ENCODE measurements at regions not wholly inside any gene's neighbourhood (a gene's known extent, or its start where the extent isn't known, plus 50 kb on each side); places are given as distances from the start of the nearest gene placed in this dataset.

GRCh38 chr12:38587594-38587993, 271.0 kb downstream of the ALG10B start:
- no peak overlapping the region for H3K4me3 ChIP-seq (ENCODE audit: low read depth, low read length)
- TF ChIP-seq, protein P1, sequence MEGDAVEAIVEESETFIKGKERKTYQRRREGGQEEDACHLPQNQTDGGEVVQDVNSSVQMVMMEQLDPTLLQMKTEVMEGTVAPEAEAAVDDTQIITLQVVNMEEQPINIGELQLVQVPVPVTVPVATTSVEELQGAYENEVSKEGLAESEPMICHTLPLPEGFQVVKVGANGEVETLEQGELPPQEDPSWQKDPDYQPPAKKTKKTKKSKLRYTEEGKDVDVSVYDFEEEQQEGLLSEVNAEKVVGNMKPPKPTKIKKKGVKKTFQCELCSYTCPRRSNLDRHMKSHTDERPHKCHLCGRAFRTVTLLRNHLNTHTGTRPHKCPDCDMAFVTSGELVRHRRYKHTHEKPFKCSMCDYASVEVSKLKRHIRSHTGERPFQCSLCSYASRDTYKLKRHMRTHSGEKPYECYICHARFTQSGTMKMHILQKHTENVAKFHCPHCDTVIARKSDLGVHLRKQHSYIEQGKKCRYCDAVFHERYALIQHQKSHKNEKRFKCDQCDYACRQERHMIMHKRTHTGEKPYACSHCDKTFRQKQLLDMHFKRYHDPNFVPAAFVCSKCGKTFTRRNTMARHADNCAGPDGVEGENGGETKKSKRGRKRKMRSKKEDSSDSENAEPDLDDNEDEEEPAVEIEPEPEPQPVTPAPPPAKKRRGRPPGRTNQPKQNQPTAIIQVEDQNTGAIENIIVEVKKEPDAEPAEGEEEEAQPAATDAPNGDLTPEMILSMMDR (IDR thresholded peaks at IDR 0.05; ENCODE audit: borderline replicate concordance, insufficient read depth, low read depth, low read length) = no peak

GRCh38 chr12:38588624-38589305, 272.2 kb downstream of the ALG10B start:
- TF ChIP-seq, protein P1 (IDR thresholded peaks at IDR 0.05; ENCODE audit: borderline replicate concordance, insufficient read depth, low read depth, low read length) = no peak
- H3K4me3 ChIP-seq (ENCODE audit: low read depth, low read length) = no peak overlapping the region

DNA sequence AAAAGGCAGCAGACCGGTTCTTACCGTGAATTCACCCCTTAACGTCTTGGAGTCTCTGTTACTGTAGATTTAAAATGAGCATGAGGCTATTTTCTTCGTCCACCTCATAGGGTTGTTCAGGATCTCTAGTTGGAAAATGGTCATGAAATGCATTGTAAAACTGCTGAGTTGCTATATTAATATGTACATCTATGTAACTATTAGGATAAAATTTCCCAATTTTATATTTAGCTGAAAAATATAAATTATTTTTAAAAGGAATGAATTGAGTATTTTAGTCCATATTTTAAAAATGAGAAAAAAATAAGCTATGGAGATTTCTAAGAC, 272.7 kb downstream of the ALG10B start:
- no peak overlapping the region for H3K4me3 ChIP-seq (ENCODE audit: low read depth, low read length)
- TF ChIP-seq, protein P1 (IDR thresholded peaks at IDR 0.05; ENCODE audit: borderline replicate concordance, insufficient read depth, low read depth, low read length) = no peak

GRCh38 chr12:38601949-38602348, 285.4 kb downstream of the ALG10B start:
- no peak overlapping the region for H3K4me3 ChIP-seq (ENCODE audit: low read depth, low read length)
- TF ChIP-seq, protein P1 (IDR thresholded peaks at IDR 0.05; ENCODE audit: borderline replicate concordance, insufficient read depth, low read depth, low read length) = no peak
